ENCODE measurements at regions not wholly inside any gene's neighbourhood (a gene's known extent, or its start where the extent isn't known, plus 50 kb on each side); places are given as distances from the start of the nearest gene placed in this dataset.

GRCh38 chr1:95558791-95559190 lies 324.8 kb downstream of the RWDD3 start:
- TF ChIP-seq, protein P1, sequence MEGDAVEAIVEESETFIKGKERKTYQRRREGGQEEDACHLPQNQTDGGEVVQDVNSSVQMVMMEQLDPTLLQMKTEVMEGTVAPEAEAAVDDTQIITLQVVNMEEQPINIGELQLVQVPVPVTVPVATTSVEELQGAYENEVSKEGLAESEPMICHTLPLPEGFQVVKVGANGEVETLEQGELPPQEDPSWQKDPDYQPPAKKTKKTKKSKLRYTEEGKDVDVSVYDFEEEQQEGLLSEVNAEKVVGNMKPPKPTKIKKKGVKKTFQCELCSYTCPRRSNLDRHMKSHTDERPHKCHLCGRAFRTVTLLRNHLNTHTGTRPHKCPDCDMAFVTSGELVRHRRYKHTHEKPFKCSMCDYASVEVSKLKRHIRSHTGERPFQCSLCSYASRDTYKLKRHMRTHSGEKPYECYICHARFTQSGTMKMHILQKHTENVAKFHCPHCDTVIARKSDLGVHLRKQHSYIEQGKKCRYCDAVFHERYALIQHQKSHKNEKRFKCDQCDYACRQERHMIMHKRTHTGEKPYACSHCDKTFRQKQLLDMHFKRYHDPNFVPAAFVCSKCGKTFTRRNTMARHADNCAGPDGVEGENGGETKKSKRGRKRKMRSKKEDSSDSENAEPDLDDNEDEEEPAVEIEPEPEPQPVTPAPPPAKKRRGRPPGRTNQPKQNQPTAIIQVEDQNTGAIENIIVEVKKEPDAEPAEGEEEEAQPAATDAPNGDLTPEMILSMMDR (IDR thresholded peaks at IDR 0.05 in 4 of 5, conservative IDR thresholded peaks at IDR 0.05 in 1 of 5): no peak
- no peak for TF ChIP-seq POLR2A (IDR thresholded peaks at IDR 0.05)

All from gastrocnemius medialis (tissue), 4 donors.